ENCODE measurements at regions not wholly inside any gene's neighbourhood (a gene's known extent, or its start where the extent isn't known, plus 50 kb on each side); places are given as distances from the start of the nearest gene placed in this dataset.
"Not testable (repeated sequence)": the region's sequence is repeated elsewhere in the genome, so short reads cannot be mapped to it uniquely, and the experiment has no call there.

DNA sequence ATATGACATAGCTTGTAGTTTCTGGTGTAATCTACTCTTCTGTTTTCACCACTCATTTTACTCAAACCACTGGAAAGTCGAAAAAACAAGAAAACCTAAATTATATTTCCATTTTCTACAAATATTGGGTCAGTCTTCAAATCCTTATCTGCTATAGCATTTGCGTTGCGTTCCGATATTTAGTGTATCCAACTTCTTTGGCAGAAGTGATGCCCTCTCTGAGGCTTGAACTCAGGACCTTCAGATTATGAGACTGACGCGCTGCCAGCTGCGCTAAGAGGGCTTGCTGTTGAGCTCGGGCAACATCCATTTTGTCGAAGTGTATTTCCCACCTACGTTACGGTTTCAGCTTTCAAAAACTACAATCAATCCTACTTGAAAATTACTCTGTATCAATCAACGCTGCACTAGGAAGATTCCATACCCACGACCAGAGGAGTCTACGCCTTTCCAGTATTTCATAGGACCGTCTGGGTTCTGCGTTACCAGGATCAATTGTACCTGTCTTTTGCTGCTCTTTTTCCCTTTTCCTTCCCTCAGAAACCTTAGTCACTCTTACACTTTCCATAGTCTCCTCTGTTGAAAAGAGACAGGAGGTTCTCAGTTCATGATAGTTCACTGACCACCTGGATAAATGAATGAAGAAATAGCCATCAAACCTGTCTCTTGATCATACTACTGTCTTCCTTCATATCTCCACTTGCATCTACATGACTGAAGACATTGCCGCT, 140.5 kb upstream of the ZNF322 start:
- not testable (repeated sequence) for DNase-seq (ENCODE audit: low spot score)

DNA sequence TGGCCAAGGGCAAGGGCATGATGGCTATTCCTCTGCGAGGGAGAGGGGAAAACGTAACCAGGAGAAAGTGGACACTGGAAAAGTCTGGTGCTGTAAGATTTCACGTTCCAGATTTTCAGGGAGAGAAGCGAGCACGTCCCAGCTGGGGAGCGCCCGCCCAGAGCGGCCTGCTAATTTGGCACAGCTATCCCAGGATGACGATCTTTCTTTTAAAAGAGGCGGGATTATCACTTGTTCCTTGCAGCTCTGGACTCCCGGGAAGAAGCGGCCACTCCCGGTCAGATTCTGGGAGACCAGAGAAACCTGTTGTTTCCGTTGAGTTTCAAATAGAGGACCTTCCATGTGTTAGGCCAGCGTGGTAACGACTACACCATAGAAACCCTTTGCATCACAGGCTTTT, 144.2 kb upstream of the ZNF322 start:
- DNase-seq (ENCODE audit: low spot score): not testable (repeated sequence)

DNA sequence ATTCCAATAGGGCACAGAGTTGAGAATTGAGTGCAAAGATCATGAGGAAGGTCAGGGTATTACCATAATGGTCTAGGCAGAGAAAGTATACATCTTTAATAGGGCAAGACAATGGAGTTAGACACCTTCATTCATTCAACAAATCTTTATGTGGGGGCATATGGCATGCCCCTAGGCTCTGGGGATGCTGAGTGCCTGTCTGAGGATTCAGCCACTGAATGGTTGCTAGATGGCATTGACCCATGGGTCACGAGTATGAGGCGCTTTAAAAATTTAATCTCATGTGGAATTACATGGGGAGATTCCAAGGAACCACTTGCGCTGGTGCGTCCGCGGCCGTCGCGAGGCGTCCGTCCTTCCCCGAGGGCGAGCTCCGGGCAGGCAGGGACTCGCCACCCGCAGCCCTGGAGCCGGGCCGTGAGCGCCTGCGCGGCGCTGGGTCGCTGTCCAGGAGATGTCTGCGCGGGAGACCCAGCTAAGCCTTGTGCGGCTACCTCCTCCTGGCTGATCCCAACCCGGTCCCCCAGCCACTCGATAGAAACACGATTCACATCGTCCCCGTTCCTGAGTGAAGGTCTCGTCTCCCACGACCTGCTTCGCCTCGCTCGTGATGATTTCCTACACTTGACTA, 152.1 kb upstream of the ZNF322 start:
- DNase-seq (ENCODE audit: low spot score): not testable (repeated sequence)

DNA sequence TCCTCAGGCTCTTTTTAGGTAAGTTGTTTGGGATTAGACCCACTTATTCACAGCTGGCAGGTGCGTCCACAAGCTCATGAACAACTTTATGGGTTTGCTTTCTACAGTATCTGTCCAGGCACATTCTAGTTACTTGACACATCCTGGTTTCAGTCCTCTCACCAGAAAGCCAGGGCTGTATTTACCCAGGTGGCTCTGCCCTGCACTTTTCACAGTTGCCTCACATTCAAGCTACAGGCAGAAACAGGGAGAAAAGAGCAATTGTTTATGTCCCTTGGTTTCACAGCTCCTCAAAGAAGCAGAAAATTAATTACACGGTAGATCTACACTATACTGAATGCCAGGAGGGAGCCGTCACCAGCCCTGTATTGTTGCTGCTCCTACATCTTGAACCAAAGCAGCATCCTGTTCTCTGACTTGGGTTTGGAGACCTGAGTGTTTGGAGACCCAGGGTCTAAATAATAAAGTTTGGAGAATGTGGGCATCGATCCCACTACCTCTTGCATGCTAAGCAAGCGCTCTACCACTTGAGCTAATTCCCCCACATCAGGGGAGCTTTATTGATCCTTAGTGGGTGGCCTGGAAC, 159.2 kb upstream of the ZNF322 start:
- DNase-seq (ENCODE audit: low spot score): not testable (repeated sequence)

DNA sequence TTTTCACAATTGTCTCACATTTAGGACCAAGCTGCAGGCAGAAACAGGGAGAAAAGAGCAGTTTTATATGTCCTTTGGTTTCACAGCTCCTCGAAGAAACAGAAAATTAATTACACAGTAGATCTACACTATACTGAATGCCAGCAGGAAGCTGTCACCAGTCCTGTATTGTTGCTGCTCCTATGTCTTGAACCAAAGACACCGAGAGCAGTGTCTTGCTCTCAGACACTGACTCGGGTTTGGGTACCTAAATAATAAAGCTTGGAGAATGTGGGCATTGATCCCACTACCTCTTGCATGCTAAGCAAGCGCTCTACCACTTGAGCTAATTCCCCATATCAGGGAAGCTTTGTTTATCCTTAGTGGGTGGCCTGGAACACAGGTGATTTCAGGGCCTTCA, 168.4 kb upstream of the ZNF322 start:
- not testable (repeated sequence) for DNase-seq (ENCODE audit: low spot score)

DNA sequence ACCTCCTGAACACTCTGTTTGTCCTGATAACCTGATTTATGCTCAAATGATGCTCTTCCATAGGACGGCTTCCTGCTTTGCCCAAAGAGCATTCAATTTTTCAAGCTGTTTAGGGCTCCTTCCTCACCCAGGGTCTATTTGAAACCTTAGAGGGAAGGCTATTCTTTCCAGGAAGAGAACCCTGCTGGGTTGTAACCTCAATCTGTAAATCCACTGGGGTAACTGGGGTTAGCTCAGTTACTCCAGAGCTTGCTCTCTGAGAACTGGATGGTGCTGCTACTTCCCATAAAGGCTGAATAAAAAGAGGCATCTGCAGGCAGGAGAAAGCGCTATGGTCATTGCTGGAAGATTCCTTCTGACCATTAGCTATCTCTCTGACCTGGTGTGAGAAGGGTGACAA, 169.9 kb upstream of the ZNF322 start:
- DNase-seq (ENCODE audit: low spot score): not testable (repeated sequence)

DNA sequence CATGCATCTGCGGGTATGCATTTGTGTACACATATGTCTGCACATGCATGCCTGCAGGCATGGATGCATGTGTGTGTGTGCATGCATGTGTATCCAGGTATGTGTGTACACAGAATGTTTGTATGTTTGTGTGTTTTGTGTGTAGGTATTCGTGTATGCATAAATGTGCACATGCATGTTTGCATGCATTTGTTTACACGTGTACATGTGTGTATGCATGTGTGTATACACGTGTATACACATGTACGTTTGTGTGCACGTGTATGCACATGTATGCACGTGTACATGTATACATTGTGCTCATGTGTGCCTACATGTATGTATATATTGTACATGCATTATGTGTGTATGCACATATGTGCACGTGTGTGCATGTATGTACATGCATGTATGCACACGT, 171.4 kb upstream of the ZNF322 start:
- not testable (repeated sequence) for DNase-seq (ENCODE audit: low spot score)

DNA sequence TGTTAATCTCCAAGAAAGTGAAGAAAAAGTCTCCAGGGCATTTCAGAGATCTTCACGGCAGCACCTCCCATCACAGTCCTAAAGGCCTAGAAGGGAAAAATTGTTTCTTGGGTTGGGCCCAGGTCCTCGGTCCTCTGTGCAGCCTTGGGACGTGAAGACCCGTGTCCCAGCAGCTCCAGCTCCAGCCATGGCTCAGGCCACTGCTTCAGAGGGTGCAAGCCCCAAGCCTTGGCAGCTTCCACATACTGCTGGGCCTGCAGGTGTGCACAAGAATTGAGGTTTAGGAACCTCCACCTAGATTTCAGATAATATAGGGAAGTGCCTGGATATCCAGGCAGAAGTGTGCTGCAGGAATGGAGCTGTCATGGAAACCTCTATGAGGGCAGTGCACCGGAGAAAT, 176.2 kb upstream of the ZNF322 start:
- DNase-seq (ENCODE audit: low spot score): not testable (repeated sequence)

DNA sequence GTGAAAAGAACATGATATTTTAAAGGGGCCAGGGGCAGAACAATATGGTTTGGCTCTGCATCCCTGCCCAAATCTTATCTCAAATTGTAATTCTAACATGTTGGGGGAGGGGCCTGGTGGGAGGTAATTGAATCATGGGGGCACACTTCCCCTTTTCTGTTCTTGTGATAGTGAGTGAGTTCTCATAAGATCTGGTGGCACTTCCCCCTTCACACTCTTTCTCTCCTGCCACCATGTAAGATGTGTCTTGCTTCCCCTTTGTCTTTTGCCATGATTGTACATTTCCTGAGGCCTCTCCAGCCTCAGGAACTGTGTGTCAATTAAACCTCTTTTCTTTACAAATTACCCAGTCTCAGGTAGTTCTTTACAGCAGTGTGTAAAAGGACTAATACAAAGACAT, 177.1 kb upstream of the ZNF322 start:
- not testable (repeated sequence) for DNase-seq (ENCODE audit: low spot score)

DNA sequence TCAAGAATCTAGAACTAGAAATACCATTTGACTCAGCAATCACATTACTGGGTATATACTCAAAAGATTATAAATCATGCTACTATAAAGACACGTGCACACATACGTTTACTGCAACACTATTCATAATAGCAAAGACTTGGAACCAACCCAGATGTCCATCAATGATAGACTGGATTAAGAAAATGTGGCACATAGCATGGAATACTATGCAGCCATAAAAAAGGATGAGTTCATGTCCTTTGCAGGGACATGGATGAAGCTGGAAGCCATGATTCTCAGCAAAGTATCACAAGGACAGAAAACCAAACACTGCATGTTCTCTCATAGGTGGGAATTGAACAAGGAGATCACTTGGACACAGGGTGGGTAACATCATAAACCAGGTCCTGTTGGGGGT, 185.3 kb upstream of the ZNF322 start:
- not testable (repeated sequence) for DNase-seq (ENCODE audit: low spot score)

DNA sequence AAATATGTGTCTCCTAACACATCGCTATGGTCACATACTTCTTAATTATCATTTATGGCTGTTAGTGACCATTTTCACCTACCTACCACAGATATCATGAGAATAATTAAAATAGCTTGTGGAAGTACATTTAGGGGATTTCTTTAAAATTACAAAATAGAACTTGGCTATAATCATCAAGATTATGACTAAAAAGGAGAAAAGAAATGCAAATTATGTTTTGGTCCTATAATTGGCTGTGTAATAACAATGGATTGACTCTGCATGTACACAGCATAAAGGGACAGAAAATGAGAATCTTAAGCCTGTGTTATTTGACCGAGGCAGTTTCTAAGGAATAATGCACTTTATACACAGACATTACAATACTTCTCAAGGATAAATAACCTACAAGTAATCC, 197.7 kb upstream of the ZNF322 start:
- DNase-seq (ENCODE audit: low spot score): not testable (repeated sequence)

DNA sequence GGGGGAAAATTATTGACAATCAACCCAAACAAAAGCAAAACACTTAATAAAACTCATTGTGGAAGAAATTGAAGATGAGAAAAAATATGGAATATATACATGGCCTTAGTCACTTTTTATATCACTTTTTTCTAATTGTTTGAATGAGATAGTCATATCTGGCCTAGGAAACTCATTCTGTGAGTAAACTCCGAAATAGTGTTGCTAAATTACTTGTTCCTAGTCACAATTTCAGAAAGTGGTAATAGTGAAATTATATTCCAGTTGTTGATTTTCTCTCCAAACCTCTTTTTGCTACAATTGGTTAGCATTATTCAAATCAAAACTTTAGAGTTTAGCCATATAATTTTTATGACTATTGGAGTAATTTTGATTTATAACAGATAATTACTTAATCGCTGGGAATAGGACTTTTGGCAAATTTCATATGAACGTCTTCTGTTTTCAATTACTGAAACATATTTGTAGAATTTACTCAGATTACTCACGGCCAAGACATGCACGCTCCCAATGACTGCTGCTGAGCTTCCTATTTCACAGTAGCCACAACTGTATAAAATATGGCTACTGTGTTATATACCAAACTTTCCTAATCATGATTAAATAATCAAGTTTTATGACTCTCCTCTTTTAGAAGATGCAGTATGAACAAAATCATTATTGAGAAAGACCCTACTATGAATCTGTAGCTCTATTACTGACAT, 199.7 kb upstream of the ZNF322 start:
- DNase-seq (ENCODE audit: low spot score): not testable (repeated sequence)

DNA sequence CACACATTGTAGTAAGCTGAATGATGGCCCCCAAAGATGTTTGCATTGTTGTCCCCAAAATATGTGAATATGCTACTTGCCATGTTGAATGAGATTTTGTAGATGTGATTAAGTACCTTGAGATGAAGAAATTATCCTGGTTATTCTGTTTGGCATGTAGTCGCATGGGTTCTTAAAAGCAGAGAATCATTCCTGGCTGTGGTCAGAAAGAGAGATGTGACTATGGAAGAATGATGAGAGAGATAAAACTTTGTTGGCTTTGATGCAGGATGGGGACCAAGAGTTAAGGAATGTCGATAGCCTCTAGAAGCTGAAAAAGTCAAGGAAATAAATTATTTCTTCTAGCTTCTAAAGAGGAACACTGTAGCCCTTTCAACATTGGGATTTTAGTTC, 200.2 kb upstream of the ZNF322 start:
- DNase-seq (ENCODE audit: low spot score): not testable (repeated sequence)

DNA sequence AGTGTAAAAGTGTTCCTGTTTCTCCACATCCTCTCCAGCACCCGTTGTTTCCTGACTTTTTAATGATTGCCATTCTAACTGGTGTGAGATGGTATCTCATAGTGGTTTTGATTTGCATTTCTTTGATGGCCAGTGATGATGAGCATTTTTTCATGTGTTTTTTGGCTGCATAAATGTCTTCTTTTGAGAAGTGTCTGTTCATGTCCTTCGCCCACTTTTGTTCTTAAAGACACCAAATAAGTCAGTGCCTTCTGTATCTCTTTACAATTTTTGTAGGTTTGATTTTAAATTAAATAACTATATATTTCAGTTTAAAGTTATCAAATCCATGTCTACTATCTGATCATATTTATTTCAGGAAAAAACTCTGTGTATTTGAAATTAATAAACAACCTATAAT, 202.4 kb upstream of the ZNF322 start:
- DNase-seq (ENCODE audit: low spot score): not testable (repeated sequence)

DNA sequence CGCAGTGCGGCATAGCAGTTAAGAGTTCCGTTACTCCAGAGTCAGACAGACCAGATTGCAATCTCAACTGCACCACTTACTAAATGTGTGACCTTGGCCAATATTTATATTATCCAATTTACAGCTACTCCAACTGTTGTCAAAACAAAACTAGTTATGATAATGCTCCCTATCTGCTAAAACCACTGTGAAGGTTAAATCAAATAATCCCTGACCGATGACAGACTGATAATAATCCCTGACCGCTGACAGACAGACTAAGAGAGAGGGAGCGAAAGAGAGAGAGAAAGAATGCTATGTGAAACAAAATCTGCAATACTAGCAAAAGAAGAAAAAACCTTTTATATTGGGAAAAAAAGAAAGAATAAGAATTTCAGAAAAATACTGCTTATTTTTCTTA, 204.1 kb upstream of the ZNF322 start:
- not testable (repeated sequence) for DNase-seq (ENCODE audit: low spot score)

DNA sequence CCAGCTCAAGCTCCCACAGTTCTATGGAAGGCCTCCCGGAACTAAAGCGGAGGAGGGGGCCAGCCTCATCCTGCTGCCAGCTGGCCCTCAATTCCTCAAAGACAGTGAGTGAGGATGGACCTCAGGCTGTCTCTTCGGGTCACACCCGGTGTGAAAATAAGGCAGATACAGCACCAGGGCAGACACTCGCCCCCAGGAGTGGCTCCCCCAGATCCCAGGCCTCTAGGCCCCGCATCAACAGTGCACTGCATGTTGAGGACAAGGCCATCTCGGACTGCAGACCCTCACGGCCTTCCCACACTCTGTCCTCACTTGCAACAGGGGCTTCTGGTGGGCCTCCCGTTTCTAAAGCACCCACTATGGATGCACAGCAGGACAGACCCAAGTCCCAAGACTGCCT, 239.2 kb upstream of the ZNF322 start:
- not testable (repeated sequence) for DNase-seq (ENCODE audit: low spot score)

DNA sequence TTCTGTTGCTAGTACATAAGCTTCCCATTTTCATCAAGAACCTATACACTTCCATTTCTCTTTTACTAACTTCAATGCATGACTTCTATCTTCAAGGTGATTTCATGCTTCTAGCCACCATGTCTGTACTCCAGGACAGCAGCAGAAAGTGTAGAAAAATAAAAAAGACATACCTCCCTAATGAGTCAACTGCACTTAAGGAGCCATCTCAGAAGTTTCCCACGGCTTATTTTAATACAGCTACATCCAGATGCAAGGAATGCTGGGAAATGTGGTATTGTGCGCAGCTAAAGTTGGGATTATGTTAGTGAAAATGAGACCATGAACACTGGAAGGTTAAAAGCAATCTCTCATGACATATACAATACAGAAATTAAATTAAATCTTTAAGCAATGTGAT, 264.7 kb upstream of the ZNF322 start:
- not testable (repeated sequence) for DNase-seq (ENCODE audit: low spot score)

DNA sequence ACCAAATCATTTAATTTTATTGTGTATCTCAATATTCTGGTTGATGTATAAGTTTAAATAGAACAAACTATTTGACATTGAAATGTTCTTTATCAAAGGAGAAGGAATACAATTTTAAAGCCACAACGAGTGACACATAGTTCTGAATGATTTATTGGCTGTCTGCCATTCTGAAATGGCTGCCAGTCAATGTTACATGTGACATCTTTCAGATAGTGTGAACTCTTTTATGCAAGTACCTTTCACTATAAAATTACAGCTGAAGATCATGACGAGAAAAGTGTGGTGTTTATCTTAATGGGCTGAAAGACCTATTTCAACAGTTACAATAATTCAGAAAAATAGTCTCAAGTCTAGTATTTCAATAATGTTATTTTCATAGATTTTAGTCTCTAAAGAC, 268.6 kb upstream of the ZNF322 start:
- DNase-seq (ENCODE audit: low spot score): not testable (repeated sequence)

DNA sequence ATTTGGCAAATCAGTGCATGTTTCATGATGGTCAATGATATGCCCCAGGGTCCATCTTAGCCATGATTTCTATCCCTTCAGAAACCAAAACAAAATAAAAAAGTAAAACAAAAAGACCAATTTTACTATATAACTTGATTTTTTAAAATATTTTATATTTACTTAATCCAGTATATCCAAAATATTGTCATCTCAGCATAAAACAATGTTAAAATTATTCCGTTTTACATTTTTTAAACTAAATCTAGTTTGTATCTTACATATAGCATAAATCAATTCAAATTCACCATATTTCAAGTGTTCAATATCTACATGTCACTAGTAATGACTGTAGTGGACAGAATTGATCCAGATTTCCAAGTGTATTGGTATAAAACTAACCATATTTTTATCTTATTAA, 277.7 kb upstream of the ZNF322 start:
- DNase-seq (ENCODE audit: low spot score): not testable (repeated sequence)

DNA sequence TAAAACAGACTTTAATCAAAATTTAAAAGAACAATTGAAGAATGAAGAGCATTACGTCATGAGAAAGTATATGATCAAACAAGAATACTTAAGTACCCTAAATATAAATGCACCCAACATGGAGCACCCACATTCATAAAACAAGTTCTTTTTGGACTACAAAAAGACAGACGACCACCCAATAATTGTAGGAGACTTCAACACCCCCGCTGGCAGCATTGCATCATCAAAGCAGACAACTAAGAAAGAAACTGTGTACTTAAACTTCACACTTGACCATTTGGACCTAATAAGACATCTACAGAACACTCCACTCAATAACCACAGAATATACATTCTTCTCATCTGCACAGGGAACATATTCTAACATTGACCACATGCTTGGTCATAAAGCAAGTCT, 291.7 kb upstream of the ZNF322 start:
- DNase-seq (ENCODE audit: low spot score): not testable (repeated sequence)

DNA sequence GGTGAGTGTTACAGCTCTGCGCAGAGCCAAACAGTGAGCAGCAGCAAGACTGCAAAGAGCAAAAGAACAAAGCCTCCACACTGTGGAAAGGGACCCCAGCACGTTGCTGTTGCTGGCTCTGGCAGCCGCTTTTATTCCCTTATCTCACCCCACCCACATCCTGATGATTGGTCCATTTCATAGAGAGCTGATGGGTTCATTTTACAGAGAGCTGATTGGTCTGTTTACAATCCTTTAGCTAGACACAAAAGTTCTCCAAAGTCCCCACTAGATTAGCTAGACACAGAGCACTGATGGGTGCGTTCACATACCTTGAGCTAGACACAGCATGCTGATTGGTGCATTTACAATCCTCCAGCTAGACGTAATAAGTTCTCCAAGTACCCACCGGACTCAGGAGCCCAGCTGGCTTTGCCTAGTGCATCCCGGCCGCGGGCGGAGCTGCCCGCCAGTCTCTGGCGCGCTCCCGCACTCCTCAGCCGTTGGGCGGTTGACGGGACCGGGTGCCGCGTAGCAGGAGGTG, 291.4 kb upstream of the PRSS16 start:
- DNase-seq (ENCODE audit: low spot score): peak; percentile 48

DNA sequence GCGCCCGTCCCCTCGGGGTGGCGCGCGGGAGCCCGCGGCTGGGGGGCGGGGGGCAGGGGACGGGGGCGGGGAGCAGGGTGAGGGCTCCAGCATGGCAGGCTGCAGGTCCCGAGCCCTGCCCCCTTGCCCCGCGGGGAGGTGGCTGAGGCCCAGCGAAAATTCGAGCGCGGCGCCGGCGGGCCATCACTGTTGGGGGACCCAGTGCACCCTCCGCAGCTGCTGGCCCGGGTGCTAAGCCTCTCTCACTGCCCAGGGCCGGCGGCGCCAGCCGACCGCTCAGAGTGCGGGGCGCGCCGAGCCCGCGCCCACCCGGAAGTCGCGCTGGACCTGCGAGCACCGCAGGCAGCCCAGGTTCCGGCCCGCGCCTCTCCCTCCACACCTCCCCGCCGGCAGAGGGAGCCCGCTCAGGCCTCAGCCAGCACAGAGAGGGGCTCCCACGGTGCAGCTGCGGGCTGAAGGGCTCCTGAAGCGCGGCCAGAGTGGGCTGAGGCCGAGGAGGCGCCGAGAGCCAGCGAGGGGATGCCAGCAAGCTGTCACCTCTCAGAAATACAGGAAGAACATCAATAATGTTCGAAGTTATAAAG, 290.8 kb upstream of the PRSS16 start:
- peak; percentile 49 for DNase-seq (ENCODE audit: low spot score)

Measured in umbilical cord (tissue), 1 donor.